ENCODE measurements at regions not wholly inside any gene's neighbourhood (a gene's known extent, or its start where the extent isn't known, plus 50 kb on each side); places are given as distances from the start of the nearest gene placed in this dataset.
A peak's percentile ranks its signal among the peaks of the same experiment; 100 is the strongest.

DNA sequence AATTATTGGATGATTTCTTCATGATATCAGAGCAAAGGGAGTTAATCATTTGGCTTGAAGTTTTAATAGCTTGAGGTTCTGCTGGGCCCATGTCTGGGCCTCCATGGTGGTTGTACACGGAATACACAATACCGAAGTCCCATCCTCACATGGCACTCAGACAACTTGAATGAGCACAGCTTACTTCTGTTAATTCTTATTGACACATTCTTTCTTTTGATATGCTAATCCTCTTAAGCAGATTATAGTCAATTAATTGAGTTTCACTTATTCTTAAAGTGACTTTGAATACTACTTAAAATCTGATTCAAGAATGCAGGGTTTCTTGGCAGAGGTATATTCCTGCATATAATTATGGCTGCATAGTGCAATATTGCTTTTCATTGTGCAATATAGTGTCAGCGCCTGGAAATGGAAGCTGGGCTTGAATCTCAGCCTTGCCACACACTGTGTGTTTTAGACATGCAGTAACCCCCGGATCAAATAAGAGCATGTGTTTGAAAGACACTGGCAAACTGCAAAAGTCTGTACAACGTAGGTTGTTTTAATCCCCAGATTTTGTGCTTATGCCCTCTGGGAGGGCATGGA lies 543.5 kb upstream of the ADARB2 start:
- in situ Hi-C loops (cut with HindIII; ENCODE audit: low sequenced_read_pairs): no loop called here
- no peak for DNase-seq (ENCODE audit: low spot score)

DNA sequence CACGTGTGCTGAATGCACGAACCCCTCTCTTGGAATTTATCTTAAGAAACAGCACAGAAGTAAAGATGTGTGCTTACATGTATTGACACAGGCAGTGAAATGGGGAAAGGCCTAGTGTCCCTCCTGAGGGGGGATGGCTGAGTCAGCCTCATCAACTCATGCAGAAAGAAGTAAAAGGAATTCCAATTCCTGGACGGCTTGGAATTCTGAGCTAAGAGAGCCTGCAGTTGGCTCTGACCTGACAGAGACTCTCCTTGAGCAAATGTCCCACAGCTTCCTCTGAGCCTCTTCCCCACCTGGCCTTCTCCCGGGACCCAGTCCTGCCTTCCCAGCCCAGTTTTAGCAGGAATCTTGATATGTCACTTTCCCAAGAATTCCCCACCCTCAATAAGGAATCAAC lies 542.4 kb upstream of the ADARB2 start:
- no peak for DNase-seq (ENCODE audit: low spot score)
- in situ Hi-C loops (cut with HindIII; ENCODE audit: low sequenced_read_pairs): no loop called here

DNA sequence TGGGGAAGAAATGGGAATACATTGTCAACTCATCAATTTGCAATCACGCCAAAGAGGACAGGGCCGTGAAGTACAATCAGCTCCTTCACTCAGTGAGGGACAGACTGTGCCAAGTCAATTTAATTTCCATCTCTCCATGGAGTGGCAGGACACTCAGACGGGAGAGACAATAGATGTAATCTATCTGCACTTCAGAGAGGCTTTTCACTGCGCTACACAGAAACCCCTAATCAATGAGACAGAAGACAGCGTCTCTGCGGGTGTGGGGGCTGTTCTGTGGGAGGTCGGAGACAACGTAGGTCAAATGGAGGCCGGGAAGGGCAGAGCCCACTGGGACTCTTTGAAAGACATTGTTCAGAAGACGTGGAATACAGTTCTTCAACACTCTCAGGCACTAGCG lies 541.0 kb upstream of the ADARB2 start:
- DNase-seq (ENCODE audit: low spot score): no peak
- in situ Hi-C loops (cut with HindIII; ENCODE audit: low sequenced_read_pairs): no loop called here

- in situ Hi-C loops (cut with HindIII; ENCODE audit: low sequenced_read_pairs): no loop called here
- no peak for DNase-seq (ENCODE audit: low spot score)
Measured at GRCh38 chr10:2263561-2263960, 526.2 kb upstream of the ADARB2 start.

GRCh38 chr10:2262878-2263277 lies 525.6 kb upstream of the ADARB2 start:
- in situ Hi-C loops (cut with HindIII; ENCODE audit: low sequenced_read_pairs): no loop called here
- no peak for DNase-seq (ENCODE audit: low spot score)

DNA sequence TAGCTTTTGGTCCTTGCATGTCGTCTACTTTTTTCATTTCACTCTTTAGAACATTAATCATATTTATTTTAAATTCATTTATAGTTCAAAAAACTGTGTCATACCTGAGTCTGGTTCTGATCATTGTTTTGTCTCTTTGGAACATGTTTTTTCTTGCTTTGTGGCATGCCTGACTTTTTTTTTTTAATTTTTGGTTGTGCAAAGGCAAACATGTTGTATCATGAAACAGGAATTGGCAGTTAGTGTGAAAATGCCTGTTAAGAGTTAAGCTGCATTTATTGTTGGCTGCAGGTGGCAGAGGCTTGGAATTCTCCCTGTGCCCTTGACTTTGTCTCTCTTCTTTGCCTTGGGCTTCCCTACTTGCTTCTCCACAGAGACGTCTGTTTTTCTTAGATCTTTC lies 525.0 kb upstream of the ADARB2 start:
- in situ Hi-C loops (cut with HindIII; ENCODE audit: low sequenced_read_pairs): no loop called here
- no peak for DNase-seq (ENCODE audit: low spot score)

GRCh38 chr10:2256241-2256640 lies 518.9 kb upstream of the ADARB2 start:
- in situ Hi-C loops (cut with HindIII; ENCODE audit: low sequenced_read_pairs): no loop called here
- DNase-seq (ENCODE audit: low spot score): no peak

- no peak for DNase-seq (ENCODE audit: low spot score)
- in situ Hi-C loops (cut with HindIII; ENCODE audit: low sequenced_read_pairs): no loop called here
Measured at GRCh38 chr10:2252096-2252495, 514.8 kb upstream of the ADARB2 start.

GRCh38 chr10:2251631-2252030 lies 514.3 kb upstream of the ADARB2 start:
- in situ Hi-C loops (cut with HindIII; ENCODE audit: low sequenced_read_pairs): no loop called here
- DNase-seq (ENCODE audit: low spot score): no peak

DNA sequence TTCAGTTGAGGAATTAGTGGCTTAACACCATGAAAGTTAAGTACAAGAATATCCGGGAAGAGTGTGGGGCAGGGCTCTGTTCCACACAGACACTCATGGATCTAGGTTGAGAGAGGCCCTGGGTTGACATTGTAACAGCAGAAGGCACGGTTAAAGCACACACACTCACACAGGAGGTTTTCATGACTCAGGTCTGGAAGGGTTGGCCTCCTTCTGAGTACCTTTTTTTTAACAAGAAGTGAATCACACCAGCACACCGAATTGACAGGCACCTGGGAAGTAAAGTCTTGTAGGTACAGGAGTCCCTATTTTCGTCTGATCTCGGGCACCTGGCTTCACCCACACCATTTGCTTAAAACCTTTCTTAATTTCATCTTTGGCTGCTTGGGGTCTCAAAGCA lies 509.4 kb upstream of the ADARB2 start:
- no peak for DNase-seq (ENCODE audit: low spot score)

GRCh38 chr10:2245580-2245979 lies 508.3 kb upstream of the ADARB2 start:
- no peak for DNase-seq (ENCODE audit: low spot score)
- in situ Hi-C loops (cut with HindIII; ENCODE audit: low sequenced_read_pairs): no loop called here

More for the DNA sequence above, 509.4 kb upstream of the ADARB2 start:
- in situ Hi-C loops (cut with HindIII; ENCODE audit: low sequenced_read_pairs): no loop called here

GRCh38 chr10:2244471-2244870 lies 507.1 kb upstream of the ADARB2 start:
- peak; percentile 13 for DNase-seq (ENCODE audit: low spot score)
- in situ Hi-C loops (cut with HindIII; ENCODE audit: low sequenced_read_pairs): no loop called here

DNA sequence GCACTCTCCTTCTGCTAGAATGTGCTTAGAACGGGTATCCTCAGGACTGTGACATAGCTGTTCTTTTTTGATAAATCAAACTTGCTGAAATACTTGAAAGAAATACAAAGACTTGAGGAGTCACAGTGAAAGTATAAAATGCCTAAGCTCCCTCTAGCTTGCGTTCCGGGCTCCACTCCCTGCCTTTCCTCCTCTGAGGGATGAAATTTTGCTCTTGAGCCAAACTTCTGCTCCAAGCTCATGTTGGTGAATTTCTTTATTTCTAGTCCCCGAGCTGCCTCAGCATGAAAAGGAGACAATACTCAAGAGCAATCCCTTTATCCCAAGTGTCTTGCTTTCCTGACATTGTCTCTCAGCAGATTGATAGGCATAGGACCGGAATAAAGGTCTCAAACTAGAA lies 499.6 kb upstream of the ADARB2 start:
- no peak for DNase-seq (ENCODE audit: low spot score)
- in situ Hi-C loops (cut with HindIII; ENCODE audit: low sequenced_read_pairs): no loop called here

DNA sequence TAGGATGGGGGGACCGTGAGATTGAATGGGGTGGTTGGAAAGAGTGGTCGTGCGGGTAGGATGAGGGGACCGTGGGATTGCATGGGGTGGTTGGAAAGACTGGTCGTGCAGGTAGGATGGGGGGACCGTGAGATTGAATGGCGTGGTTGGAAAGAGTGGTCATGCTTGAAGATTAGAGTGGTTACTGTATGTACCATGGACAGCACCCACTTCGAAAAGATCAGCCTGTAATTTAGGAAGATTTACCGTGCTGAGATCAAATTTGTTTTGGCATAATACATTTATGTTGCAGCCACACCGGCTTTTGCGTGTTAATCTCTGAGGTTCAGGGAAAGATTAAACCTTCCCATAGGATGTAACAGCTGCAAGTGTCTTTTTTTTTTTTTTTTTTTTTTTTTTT lies 495.2 kb upstream of the ADARB2 start:
- in situ Hi-C loops (cut with HindIII; ENCODE audit: low sequenced_read_pairs): no loop called here
- DNase-seq (ENCODE audit: low spot score): no peak

GRCh38 chr10:2230478-2230877 lies 493.2 kb upstream of the ADARB2 start:
- DNase-seq (ENCODE audit: low spot score): no peak
- in situ Hi-C loops (cut with HindIII; ENCODE audit: low sequenced_read_pairs): no loop called here

GRCh38 chr10:2228320-2228901 lies 491.1 kb upstream of the ADARB2 start:
- in situ Hi-C loops (cut with HindIII; ENCODE audit: low sequenced_read_pairs): no loop called here
- DNase-seq (ENCODE audit: low spot score): no peak

- no peak for DNase-seq (ENCODE audit: low spot score)
- in situ Hi-C loops (cut with HindIII; ENCODE audit: low sequenced_read_pairs): no loop called here
Measured at GRCh38 chr10:2225609-2226008, 488.3 kb upstream of the ADARB2 start.

DNA sequence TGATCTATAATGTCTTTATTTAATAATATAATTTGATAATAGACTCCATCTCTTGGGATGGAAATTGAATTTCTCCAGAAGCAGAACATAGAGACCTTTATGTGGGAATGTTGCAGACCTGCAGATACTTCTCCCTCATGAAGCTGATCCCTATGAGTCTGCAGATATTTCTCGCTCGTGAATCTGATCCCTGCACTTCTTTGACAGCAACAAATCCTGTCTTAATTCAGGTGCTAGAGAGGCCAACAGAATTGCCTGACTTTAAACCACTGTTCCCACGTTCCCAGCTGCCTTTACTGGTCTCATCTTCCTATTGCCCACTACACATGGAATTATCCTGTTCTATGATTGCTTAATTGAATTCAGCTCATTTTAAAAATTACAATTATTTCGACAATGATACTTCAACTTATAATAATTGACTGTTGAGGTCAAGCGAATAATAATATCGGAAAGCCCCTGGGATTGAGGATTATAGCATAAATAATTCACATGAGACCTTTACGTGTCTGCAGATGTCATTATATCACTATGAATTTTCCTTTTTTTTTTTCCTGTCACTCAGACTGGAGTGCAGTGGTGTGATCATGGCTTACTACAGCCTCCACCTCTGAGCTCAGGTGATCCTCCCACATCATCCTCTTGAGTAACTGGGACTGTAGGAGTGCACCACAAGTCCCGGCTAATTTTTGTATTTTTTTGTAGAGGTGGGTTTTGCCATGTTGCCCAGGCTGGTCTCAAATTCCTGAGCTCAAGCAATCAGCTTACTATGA lies 486.4 kb upstream of the ADARB2 start:
- DNase-seq (ENCODE audit: low spot score): no peak
- in situ Hi-C loops (cut with HindIII; ENCODE audit: low sequenced_read_pairs): no loop called here

DNA sequence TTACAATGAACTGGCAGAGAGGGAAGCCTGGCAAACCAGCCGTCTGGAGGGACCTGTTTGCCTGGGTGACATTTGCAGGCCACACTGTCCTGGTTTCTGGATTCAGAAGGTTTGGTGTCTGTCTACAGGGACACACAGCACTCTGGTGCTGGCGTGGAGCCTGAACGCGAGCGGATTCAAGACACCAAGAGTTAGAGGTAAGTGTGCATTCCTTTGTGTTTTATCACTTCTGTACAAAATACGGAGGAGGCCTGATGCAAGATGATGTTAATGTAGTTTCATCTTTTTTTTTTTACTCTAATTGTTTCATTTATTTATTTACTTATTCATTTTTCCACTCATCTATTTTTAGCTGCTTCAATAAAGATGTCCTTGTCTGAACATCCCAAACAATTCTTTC lies 485.3 kb upstream of the ADARB2 start:
- in situ Hi-C loops (cut with HindIII; ENCODE audit: low sequenced_read_pairs): no loop called here
- DNase-seq (ENCODE audit: low spot score): no peak

- DNase-seq (ENCODE audit: low spot score): no peak
- in situ Hi-C loops (cut with HindIII; ENCODE audit: low sequenced_read_pairs): no loop called here
Measured at GRCh38 chr10:2214805-2215204, 477.5 kb upstream of the ADARB2 start.

DNA sequence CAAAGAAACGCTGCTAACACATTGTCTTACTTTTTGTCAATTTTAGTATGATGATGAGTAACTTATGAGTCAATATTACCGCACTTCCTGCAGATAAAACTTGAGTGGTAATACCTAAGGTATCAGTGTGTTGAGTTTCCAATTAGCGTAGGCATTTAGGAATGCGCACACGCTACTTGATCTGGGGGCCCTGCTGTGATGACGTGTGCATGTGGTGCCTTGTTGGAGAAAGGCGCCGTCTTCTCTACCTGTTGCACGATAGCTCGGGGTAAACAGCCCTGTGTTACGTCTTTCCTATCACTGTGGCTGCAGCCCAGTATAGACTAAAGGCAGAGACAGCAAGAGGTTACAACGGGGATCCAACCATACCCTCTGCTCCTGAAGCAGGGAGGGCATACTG lies 476.8 kb upstream of the ADARB2 start:
- in situ Hi-C loops (cut with HindIII; ENCODE audit: low sequenced_read_pairs): no loop called here
- DNase-seq (ENCODE audit: low spot score): no peak

Measured in G401 (cell line).